Gastrocnemius medialis (tissue), 4 donors: ENCODE measurements at regions not wholly inside any gene's neighbourhood (a gene's known extent, or its start where the extent isn't known, plus 50 kb on each side); places are given as distances from the start of the nearest gene placed in this dataset.

Experiments used
- ATAC-seq, 2 donors: fragments of 150-250 bp; one replicate each; pipeline ENCODE4 v1.9.1; 2016
- DNase-seq, 2 donors: peaks; one replicate each; pipeline ENCODE4 v3.0.0-alpha.2; 2019
- H3K27ac ChIP-seq, 4 donors: fragments of 200-600 bp; sonication (generic); 1 replicate in 1 of 4; 2 replicates in 3 of 4; pipeline ENCODE4 v1.5.1; 2016 to 2018; ENCODE audit warnings: mild to moderate bottlenecking in 2 of 4, moderate library complexity in 1 of 4
- H3K27me3 ChIP-seq, 3 donors: fragments of 200-600 bp; sonication (generic) in 2 of 3; 1 replicate in 1 of 3; 2 replicates in 2 of 3; pipeline versions ENCODE4 v1.5.1 to v1.6.0; 2016 to 2019; ENCODE audit warnings: mild to moderate bottlenecking in 1 of 3, moderate library complexity in 1 of 3
- H3K36me3 ChIP-seq, 2 donors: fragments of 200-600 bp; sonication (generic) in 1 of 2; one replicate each; pipeline ENCODE4 v1.5.1; 2017 to 2018
- H3K4me1 ChIP-seq, 2 donors: fragments of 200-600 bp; sonication (generic) in 1 of 2; one replicate each; pipeline ENCODE4 v1.5.1; 2016 to 2017; ENCODE audit warnings: mild to moderate bottlenecking in 2 of 2
- H3K4me3 ChIP-seq, 4 donors: fragments of 200-600 bp; sonication (generic) in 3 of 4; 1 replicate in 1 of 4; 2 replicates in 3 of 4; pipeline ENCODE4 v1.5.1; 2016 to 2019; ENCODE audit warnings: mild to moderate bottlenecking in 2 of 4
- H3K9me3 ChIP-seq, 3 donors: fragments of 200-600 bp; sonication (generic) in 2 of 3; 1 replicate in 1 of 3; 2 replicates in 2 of 3; pipeline ENCODE4 v1.5.1; 2016 to 2019
- CTCF ChIP-seq, 5 experiments: fragments of 450-650 bp in 3 of 5; fragments of 200-600 bp in 2 of 5; sonication (generic) in 2 of 5; IDR thresholded peaks in 4 of 5; conservative IDR thresholded peaks in 1 of 5; 1 replicate in 4 of 5; 2 replicates in 1 of 5; pipeline ENCODE4 v1.5.1; 2016 to 2019; ENCODE audit warnings: antibody characterized with exemption in 5 of 5, mild to moderate bottlenecking in 3 of 5, moderate library complexity in 3 of 5
- POLR2A ChIP-seq, 2 donors: fragments of 450-650 bp; IDR thresholded peaks; one replicate each; pipeline ENCODE4 v1.6.1; 2017; ENCODE audit warnings: antibody characterized with exemption in 2 of 2, mild to moderate bottlenecking in 2 of 2, moderate library complexity in 2 of 2
- in situ Hi-C, 4 donors: fragments of 200-750 bp; cut with MboI; loops; one replicate each; pipeline versions ENCODE4 v1.15.0 to v1.8.0; 2017; ENCODE audit warnings: low sequenced_read_pairs in 4 of 4
- intact Hi-C: fragments of 100-400 bp; cut with DNase I; formaldehyde crosslinking; loops from one replicate; pipeline ENCODE4 v1.15.1; 2023; ENCODE audit warnings: low total_unique reads

GRCh38 chr14:61178226-61179060 lies 102.7 kb downstream of the TMEM30B start:
- H3K27me3 ChIP-seq: no peaks in the 10 kb centered on the region
- in situ Hi-C loops (loop anchor here in 1 of 4 donors (25.0 kb wide), 1 partner anchor 141 kb away; no protein-coding TSS in a partner anchor), intact Hi-C loops (no loop called here)
- peak overlapping the region in 1 of 4 donors; percentile 16 for H3K27ac ChIP-seq
- H3K4me1 ChIP-seq: no peaks in the 10 kb centered on the region
- peak; percentile 19 to 81 for ATAC-seq
- peak in 1 of 2 donors; percentile 50 for DNase-seq
- no peak for TF ChIP-seq CTCF (IDR thresholded peaks at IDR 0.05 in 4 of 5, conservative IDR thresholded peaks at IDR 0.05 in 1 of 5)
- no peak for TF ChIP-seq POLR2A (IDR thresholded peaks at IDR 0.05)
- H3K9me3 ChIP-seq: no peaks in the 10 kb centered on the region
- no peaks in the 10 kb centered on the region for H3K36me3 ChIP-seq
- no peak overlapping the region for H3K4me3 ChIP-seq

- Histone ChIP-seq H3K4me3 (no peak overlapping the region), H3K36me3 (no peaks in the 10 kb centered on the region), H3K27me3 (no peaks in the 10 kb centered on the region), H3K4me1 (no peaks in the 10 kb centered on the region), H3K9me3 (no peaks in the 10 kb centered on the region), H3K27ac (no peak overlapping the region)
- ATAC-seq (no peak), DNase-seq (no peak)
- intact Hi-C loops: no loop called here
- no peak for TF ChIP-seq CTCF (IDR thresholded peaks at IDR 0.05 in 4 of 5, conservative IDR thresholded peaks at IDR 0.05 in 1 of 5)
- no peak for TF ChIP-seq POLR2A (IDR thresholded peaks at IDR 0.05)
- in situ Hi-C loops: loop anchor here in 1 of 4 donors (25.0 kb wide), 1 partner anchor 140 kb away; no protein-coding TSS in a partner anchor
Measured at GRCh38 chr14:61177279-61178225, 103.6 kb downstream of the TMEM30B start.

GRCh38 chr14:61176686-61177085 lies 104.5 kb downstream of the TMEM30B start:
- no peak for TF ChIP-seq CTCF (IDR thresholded peaks at IDR 0.05 in 4 of 5, conservative IDR thresholded peaks at IDR 0.05 in 1 of 5)
- TF ChIP-seq POLR2A (IDR thresholded peaks at IDR 0.05): no peak
- H3K9me3 ChIP-seq: no peaks in the 10 kb centered on the region
- in situ Hi-C loops: loop anchor here in 1 of 4 donors (25.0 kb wide), 1 partner anchor 139 kb away; no protein-coding TSS in a partner anchor
- H3K4me3 ChIP-seq: no peak overlapping the region
- intact Hi-C loops: no loop called here
- H3K27me3 ChIP-seq: no peaks in the 10 kb centered on the region
- no peak overlapping the region for H3K27ac ChIP-seq
- no peaks in the 10 kb centered on the region for H3K4me1 ChIP-seq
- DNase-seq (no peak), ATAC-seq (no peak)
- H3K36me3 ChIP-seq: no peaks in the 10 kb centered on the region

GRCh38 chr14:61174987-61175386 lies 106.2 kb downstream of the TMEM30B start:
- intact Hi-C loops: no loop called here
- Histone ChIP-seq H3K27ac (no peak overlapping the region), H3K4me1 (no peaks in the 10 kb centered on the region), H3K36me3 (no peaks in the 10 kb centered on the region), H3K4me3 (no peak overlapping the region), H3K9me3 (no peaks in the 10 kb centered on the region), H3K27me3 (no peaks in the 10 kb centered on the region)
- no peak for ATAC-seq
- in situ Hi-C loops: loop anchor here in 1 of 4 donors (25.0 kb wide), 1 partner anchor 138 kb away; no protein-coding TSS in a partner anchor
- no peak for DNase-seq
- TF ChIP-seq CTCF (IDR thresholded peaks at IDR 0.05 in 4 of 5, conservative IDR thresholded peaks at IDR 0.05 in 1 of 5) (no peak), POLR2A (IDR thresholded peaks at IDR 0.05) (no peak)
